PFSK-1 (cell line): ENCODE measurements at regions not wholly inside any gene's neighbourhood (a gene's known extent, or its start where the extent isn't known, plus 50 kb on each side); places are given as distances from the start of the nearest gene placed in this dataset.

Experiments used
- FOXP2 ChIP-seq: optimal IDR thresholded peaks from 2 replicates; pipeline ENCODE3; 2011; ENCODE audit warnings: borderline replicate concordance, control low read depth, inconsistent platforms; ENCODE audit not compliant: insufficient read depth; ENCODE audit errors: extremely low read length, extremely low read depth
- POLR2AphosphoS5 ChIP-seq: IDR thresholded peaks from 2 replicates; pipeline ENCODE4 v1.6.1; 2012; ENCODE audit warnings: low read depth, mild to moderate bottlenecking, control low read depth, low read length, moderate library complexity
- SIN3A ChIP-seq: IDR thresholded peaks from 2 replicates; pipeline ENCODE4 v1.6.1; 2012; ENCODE audit warnings: mild to moderate bottlenecking, low read length, moderate library complexity, borderline replicate concordance; ENCODE audit not compliant: insufficient read depth
- TAF1 ChIP-seq: IDR thresholded peaks from 2 replicates; pipeline ENCODE4 v1.6.1; 2012; ENCODE audit warnings: low read length, control low read depth, borderline replicate concordance; ENCODE audit not compliant: insufficient read depth
- TF ChIP-seq, protein P1 (sequence below), 2 experiments: IDR thresholded peaks; 2 replicates each; pipeline versions ENCODE4 v1.6.1 to v1.8.0; 2011 to 2012; ENCODE audit warnings: low read depth in 2 of 2, low read length in 2 of 2, control low read depth in 1 of 2, inconsistent platforms in 1 of 2, mild to moderate bottlenecking in 1 of 2, moderate library complexity in 1 of 2; ENCODE audit not compliant: insufficient read depth in 1 of 2

DNA sequence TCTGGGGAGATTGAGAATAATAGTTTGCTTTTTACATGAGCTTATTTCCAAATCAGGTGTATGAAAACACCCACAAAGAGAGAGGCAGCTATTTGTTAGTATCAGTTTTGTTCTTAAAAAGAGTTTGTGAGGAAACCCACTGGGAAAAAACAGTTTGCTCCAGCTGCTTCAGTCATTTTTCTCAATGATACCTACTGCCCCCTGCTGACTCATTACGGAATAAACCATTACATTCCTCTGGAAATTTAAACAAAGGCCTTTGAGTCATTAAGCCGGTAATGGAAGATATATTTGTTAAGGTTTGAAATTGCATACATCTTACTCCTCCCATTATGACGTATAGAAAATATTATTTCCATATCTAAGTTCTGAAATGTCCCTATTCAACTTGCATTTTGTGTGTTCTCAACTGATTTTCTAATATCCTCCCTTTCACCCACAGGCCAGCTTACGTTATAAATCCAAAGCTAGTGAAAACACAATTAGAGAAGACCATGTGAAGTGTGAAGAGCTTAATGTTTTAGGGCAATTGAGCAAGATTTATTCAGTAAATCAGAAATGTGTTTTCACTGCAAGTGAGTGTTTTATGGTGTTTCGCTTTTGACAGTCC is 761.6 kb downstream of the DSC3 start:
- TF ChIP-seq POLR2AphosphoS5, result no peak
- no peak for TF ChIP-seq SIN3A
- no peak for TF ChIP-seq TAF1
- TF ChIP-seq, protein P1, sequence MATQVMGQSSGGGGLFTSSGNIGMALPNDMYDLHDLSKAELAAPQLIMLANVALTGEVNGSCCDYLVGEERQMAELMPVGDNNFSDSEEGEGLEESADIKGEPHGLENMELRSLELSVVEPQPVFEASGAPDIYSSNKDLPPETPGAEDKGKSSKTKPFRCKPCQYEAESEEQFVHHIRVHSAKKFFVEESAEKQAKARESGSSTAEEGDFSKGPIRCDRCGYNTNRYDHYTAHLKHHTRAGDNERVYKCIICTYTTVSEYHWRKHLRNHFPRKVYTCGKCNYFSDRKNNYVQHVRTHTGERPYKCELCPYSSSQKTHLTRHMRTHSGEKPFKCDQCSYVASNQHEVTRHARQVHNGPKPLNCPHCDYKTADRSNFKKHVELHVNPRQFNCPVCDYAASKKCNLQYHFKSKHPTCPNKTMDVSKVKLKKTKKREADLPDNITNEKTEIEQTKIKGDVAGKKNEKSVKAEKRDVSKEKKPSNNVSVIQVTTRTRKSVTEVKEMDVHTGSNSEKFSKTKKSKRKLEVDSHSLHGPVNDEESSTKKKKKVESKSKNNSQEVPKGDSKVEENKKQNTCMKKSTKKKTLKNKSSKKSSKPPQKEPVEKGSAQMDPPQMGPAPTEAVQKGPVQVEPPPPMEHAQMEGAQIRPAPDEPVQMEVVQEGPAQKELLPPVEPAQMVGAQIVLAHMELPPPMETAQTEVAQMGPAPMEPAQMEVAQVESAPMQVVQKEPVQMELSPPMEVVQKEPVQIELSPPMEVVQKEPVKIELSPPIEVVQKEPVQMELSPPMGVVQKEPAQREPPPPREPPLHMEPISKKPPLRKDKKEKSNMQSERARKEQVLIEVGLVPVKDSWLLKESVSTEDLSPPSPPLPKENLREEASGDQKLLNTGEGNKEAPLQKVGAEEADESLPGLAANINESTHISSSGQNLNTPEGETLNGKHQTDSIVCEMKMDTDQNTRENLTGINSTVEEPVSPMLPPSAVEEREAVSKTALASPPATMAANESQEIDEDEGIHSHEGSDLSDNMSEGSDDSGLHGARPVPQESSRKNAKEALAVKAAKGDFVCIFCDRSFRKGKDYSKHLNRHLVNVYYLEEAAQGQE (IDR thresholded peaks at IDR 0.05; ENCODE audit: insufficient read depth in 1 of 2, low read depth in 2 of 2, low read length in 2 of 2), result no peak
- TF ChIP-seq FOXP2, result no peak
